Jurkat, Clone E6-1 (cell line): ENCODE measurements at regions not wholly inside any gene's neighbourhood (a gene's known extent, or its start where the extent isn't known, plus 50 kb on each side); places are given as distances from the start of the nearest gene placed in this dataset.

Experiments used
- DNase-seq: peaks from one replicate; pipeline ENCODE4 v3.0.0-alpha.2; 2011; ENCODE audit warnings: low read depth, low spot score
- H3K4me3 ChIP-seq: 2 replicates; pipeline ENCODE4 v1.5.1; 2011; ENCODE audit warnings: mild to moderate bottlenecking, low read length, control low read depth, moderate library complexity

DNA sequence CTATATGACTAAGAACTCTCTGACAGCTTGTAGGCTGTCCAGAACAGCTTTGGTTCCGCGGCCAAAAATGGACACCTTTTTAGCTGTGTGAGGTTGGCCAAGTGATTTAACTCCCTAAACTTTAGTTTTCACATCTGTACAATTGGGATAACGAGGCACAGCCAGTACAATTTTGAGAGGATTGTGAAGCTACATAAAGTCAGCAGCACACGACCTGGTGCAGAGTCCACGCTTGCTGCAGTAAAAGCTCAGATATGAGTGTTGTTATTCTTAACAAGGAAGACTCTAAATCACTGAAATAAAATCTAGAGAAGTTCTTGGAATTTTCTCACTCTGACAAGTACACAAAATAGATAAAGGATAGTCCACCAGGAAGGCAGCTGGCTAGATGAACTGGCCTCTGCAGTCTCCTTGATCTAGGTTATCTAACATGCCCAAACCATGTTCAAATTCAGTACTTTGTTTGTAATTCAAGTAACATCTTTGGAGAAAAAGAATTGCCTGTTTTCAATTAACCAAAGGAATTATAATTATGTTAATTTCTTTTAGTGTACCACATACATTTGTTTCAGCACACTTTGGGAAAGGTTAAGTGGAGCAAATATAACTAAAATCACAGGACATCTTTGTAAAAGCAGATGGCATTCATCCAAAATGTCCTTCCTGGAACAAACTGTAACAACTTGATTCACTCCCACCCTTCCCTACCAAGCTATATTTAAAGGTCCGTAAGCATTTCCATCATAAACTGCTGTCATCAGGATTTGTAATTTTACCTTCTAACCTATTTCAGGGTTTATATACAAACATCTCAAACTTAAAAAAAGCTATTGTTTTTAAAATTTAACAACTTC lies 201.7 kb upstream of the STK17B start:
- H3K4me3 ChIP-seq: no peak overlapping the region

DNA sequence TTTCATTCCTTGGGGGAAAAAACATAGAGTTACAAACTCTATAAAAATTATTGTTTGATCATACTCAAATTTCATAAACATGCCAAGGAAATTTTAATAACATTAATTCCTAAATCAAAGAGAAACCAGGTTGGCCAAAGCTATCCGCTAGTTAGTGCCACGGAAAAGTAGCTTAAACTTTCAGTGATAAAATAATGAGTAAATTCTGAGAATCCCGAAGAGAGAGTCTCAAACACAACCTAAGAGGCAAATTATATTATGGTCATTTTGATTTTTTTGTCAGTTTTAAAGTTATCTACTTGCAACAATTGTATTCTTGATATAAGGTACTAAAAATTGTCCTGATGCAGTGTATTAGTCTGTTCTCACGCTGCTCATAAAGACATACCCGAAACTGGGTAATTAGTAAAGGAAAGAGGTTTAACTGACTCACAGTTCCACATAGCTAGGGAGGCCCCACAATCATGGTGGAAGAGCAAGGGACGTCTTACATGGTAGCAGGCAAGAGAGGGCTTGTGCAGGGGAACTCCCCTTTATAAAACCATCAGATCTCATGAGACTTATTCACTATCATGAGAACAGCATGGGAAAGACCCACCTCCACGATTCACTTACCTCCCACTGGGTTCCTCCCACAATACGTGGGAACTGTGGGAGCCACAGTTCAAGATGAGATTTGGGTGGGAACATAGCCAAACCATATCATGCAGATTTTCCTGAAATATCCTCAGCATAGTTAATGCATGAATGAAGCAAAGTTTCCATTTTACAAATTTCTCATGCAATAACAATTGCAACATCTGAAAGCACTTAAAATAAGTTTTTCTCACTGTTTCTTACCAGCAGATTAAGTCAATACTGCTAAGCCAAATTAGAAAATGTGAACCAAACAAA lies 205.9 kb upstream of the STK17B start:
- no peak for DNase-seq
- no peak overlapping the region for H3K4me3 ChIP-seq

More for the DNA sequence above, 201.7 kb upstream of the STK17B start:
- no peak for DNase-seq

DNA sequence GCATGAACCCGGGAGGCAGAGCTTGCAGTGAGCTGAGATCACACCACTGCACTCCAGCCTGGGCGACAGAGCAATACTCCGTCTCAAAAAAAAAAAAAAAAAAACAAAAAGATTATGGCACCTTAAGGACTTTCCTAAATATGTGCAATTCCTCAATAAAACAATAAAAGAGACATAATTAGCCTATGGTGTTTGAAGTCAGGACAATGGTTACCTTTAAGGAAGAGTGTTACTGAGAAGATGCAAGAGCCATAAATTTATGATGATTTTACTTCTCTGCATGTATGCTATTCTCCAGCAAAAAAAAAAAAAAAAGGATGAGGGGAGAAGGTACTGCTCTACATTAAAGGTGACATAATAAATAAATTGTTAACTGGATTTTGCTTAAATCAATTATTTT lies 208.2 kb upstream of the STK17B start:
- no peak overlapping the region for H3K4me3 ChIP-seq
- no peak for DNase-seq

DNA sequence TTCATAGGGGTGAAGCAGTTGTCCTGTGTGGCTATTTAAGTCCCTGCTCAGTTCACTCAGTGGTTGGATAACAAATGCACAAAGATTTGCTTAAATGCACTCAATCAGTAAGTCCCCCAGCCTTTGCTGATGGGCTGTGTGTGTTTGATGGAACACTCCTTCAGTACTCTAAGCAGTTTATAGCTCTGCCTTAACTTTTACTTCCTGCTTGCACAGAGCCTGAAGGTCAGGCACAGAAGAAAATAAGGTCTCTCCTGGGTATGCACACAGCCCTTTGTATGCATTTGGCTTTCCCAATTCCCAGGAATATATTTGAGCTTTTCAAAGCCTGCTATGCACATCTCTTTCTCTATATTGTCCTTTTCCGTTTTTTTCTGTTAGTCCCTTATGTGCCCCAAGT lies 208.7 kb upstream of the STK17B start:
- no peak for DNase-seq
- no peak overlapping the region for H3K4me3 ChIP-seq

DNA sequence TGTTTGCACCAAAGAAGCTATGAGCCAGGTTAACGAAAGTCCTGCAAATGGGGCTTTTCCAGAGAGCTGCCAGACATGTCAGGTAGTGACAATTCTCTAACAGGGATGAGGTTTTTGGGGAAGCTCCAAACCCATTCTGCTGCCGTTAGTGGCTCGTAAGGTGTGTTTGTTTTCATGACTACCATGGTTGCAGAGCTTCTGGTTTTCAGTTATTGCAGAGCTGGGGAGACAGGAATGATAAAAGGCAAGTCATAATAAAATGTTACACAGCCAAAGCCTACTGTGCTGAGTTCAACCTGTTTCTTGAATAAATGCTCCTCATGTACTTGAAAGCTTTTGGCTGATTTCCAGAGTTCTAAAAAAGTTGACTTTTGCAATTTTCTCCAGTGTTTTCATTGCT lies 209.2 kb upstream of the STK17B start:
- no peak for DNase-seq
- no peak overlapping the region for H3K4me3 ChIP-seq

DNA sequence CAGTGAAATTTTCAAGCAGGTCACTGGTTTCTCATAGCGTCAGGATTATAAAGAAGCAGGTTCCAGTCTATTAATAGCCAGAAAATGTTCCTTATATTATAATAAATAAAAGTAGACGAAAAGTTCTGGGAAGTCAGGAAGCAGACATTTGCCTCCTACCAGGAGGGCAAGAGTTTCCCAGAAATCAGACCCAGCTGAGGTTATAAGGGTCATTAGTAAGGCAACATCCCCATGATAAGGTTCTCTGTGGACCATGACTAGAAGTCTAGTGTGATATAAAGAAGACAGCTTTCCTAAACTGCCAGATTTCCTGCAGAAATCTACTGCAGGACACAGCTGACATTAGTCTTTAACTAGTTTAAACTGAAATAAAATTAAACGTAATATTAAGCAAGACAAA lies 210.1 kb upstream of the STK17B start:
- DNase-seq: no peak
- H3K4me3 ChIP-seq: no peak overlapping the region

DNA sequence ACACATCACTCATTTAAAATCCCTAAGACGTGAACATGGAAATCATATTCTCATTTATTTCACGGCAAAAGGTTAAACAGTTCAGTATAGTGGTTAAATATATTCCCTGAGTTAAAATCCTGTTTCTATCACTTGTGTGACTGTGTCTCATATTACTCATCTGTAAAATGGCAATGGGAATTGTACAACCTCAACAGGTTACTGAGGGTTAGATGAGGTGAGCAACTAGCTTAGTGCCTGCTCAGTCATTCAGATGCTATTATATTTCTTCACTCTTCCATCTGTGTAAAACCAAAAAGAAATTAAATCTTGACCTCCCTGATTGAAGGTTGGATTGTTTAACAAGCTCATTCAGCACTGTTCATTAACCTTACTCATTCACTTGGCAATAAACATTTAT lies 212.4 kb upstream of the STK17B start:
- H3K4me3 ChIP-seq: no peak overlapping the region
- no peak for DNase-seq

DNA sequence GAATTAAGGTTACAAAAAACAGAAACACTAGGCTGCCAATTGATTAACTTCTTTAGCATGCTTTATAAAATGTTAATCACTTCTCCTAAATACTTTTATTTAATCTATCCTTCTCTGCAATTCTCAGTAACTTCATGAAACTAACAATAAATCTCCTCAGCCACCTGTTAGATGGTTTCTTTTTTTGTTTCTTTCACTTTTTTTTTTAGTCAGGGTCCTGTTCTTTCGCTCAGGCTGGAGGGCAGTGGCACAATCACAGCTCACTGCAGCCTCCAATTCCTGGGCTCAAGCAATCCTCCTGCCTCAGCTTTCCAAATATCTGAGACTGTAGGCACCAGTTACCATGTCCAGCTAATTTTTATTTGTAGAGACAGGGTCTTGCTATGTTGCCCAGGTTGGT lies 213.4 kb upstream of the STK17B start:
- DNase-seq: no peak

DNA sequence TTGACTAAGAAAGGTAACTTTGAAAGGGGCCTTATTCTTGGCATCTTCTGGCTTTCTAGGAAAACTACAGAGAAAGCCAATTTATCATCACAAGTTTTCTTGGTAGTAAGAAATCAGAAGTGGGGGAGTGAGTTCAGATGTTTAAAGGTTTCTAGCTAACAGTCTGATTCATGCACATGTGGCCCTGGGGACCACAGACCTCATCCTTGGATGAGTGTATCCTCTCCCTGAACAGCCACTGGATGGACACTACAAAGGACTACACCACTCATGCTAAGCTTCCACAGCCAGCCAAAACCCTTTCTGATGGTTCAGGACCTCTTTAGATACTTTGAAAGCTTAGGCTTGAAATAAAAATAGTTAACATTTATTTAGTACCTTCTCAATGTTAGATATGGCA lies 218.3 kb upstream of the STK17B start:
- no peak for DNase-seq

More for the DNA sequence above, 213.4 kb upstream of the STK17B start:
- H3K4me3 ChIP-seq: no peak overlapping the region

DNA sequence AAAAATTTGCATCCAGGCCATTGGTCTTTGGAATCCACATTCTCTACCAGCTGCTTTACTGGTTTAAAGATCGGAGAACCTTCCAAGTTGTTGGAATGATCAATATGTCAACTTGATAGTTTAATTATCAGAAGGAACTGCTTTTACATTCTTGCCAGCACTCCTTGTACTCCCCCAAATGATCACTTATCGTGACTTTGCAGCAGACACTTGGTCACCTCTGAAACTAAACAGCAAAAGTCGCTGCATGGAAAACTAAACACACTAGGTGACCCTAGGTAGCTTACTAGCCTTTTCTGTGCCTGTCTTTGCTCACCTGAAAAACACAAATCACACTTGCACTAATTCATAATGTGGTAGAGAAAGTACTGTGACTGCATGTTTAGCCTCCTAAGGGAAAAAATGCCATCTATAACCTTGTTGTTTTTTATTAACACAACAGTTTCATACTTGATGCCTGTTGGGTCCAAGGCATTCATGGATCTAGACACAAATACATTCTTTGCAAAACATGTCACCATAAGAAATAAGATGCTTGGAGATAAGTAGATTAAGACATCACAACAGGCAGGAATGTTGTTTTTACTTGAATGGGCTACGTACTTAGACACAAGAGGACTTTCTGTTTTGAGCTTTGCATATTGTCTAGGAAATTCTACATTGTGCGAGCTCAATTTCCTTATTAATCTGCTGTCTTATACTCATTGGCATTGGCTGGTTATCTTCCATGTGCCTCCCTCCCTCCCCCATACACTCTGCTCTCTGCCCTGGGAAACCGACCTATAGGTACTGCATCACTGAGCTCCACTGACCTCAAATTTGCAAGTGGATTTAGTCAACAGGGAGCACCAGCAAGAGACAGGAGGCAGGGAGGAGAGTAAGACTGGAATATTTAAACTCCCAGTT lies 219.1 kb upstream of the STK17B start:
- no peak overlapping the region for H3K4me3 ChIP-seq
- DNase-seq: no peak

More for the DNA sequence above, 218.3 kb upstream of the STK17B start:
- H3K4me3 ChIP-seq: no peak overlapping the region

DNA sequence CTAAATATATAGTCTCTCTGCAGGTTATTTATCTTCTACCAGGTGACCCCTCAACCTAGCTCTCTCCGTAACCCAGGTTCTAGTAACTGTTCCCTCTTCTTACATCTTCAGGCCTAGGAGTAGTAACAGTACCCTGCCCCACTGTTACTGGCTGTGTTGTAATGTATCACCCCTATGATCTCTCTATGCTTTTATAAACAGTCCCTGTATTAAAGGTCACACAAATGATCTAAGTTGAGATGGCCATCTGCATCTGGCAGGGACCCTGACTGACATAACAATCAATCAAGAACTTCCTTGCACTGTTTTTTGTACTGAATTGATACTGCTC lies 219.7 kb upstream of the STK17B start:
- no peak for DNase-seq
- no peak overlapping the region for H3K4me3 ChIP-seq

DNA sequence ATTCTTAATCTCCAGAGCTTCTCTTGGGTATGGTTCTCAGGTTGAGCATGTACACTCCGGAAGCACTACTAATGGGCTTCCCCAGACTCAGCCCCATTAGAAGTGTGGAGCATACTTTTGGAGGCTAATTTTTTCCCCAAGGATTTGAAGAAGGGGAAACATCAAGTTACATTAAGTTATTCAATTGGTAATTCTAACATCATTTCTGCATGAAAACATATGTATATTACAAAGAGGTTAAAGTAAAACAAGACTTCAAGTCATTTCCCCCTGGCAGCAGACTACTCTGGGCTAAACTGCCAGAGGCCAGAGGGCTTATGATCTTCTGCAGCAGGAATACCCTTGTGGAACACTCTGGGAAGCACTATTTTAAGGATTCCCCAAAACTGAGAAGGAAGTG lies 227.7 kb upstream of the STK17B start:
- H3K4me3 ChIP-seq: no peak overlapping the region
- no peak for DNase-seq

DNA sequence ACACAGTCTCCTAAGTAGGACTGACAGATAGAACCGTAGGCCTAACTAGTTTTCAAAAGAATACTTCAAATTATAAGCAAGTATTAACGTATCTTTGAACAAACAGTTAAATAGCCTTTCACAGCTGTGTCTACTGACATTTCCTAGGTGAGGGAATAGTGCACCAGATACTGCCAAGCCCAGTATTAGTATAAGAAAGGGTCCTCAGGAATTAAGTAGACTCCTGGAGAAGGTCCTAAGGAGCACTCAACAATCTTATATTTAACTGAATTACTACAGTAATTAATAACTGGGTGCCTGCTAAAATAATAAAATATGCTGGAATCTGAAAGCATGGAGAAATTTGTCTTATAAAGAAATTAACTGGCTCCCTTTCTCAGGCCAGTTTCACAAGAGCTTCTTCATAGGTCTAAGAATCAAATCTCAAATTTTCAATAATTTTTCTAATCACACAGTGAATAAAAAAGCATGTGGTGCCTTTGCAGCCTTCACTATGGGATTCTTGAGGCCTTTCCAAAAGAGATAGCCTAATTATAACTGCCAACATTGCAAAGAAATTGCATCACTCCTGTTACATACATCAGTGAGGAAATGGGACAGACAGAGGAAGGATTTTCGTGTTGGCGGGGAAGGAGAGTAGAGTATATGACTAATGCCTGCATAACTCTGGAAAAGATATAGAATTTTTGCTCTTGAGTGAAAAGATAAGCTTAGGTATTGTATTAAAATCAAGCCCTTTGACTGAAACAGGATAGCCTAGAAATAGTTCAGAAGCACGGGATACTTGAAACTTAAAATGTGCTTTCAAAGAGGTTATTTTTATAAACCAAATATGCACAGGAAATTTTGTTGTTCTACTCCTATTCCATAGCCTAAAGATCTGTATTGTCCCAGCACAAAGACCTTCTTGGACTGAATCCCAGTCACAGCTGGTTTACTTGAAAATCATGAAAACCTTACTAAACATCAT lies 228.6 kb upstream of the STK17B start:
- no peak for DNase-seq
- H3K4me3 ChIP-seq: no peak overlapping the region

DNA sequence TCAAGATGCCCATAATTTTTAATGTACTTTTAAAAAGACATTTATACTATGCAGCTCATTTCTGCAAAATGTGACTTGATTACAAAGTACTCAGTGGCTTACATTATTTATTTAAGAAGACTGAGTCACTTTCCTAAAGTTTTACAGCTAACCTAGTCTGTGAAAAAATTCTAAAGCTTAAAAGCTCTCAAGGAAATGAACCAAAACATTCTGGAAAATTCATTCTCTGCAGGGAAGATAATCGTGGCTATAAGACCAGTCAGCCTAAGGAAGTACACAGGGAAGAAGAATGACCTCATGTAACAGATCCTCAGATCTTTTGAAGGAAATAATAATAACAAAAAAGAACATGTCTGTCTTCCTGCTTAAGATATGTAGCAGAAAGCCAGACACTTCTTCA lies 232.1 kb upstream of the STK17B start:
- DNase-seq: no peak
- no peak overlapping the region for H3K4me3 ChIP-seq

DNA sequence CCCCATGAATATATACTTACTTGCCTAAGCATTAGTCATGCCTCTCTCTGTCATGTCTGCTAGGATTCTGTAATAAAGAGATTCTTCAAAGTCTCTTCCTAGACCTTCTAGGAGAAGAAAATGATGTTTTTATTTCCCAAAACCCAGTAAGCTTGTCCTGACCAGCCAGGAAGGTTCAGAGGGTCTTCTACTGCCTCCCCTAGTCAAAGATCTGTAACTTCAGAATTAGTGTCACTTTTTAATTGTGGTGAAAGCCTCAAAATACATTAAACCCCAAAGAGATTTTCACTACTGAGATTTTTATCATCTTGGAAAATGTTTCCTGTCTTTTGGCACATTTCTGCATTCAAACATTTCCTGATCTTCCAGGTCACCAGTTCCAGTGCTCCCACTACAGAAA lies 232.9 kb upstream of the STK17B start:
- no peak overlapping the region for H3K4me3 ChIP-seq
- no peak for DNase-seq

DNA sequence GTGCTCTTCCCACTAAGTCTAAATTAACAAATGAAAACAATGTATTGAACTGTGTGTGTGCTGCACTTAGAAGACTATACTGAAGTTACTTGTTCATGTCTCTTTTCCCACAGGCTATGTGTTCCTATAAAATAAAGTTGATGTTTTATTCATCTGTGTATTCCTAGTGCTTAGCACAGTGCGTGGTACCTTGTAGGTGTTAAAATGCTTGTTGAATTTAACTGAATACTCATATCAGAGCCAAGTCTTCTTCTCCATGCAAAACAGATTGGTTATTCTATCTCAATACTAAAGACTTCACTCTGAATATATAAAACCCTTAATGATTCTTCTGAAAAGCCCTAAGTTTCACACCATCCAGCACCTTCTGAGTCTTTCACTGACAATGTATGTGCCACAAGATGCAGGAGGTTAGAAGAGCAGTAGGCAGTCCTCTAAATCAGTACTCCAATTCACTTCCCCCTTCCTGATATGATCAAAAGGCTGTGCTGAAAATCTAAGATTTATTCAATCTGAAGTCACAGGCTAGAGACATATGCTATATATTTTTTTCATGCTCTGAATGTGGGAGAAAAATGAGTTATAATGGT lies 231.7 kb upstream of the CCDC150 start:
- no peak for DNase-seq

DNA sequence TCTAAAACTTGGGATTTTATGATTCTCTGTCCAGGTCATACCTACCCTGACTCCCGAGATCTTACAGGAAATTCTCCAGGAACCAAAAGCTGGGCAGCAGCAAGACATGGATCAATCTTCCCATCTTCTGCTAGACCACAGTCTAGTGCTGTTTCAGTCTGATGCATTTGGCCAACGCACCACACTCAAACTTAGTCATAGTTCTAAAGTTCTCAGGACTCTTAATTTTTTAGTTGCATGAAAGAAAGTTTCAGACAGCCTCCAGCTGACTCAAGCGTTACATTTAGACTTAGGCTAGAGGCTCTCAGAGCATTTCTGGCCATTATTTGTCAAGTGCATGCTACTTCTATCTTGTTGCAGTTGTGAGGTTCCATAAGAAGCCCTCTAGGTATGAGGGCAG lies 230.1 kb upstream of the CCDC150 start:
- H3K4me3 ChIP-seq: no peak overlapping the region
- no peak for DNase-seq

More for the DNA sequence above, 231.7 kb upstream of the CCDC150 start:
- H3K4me3 ChIP-seq: no peak overlapping the region

DNA sequence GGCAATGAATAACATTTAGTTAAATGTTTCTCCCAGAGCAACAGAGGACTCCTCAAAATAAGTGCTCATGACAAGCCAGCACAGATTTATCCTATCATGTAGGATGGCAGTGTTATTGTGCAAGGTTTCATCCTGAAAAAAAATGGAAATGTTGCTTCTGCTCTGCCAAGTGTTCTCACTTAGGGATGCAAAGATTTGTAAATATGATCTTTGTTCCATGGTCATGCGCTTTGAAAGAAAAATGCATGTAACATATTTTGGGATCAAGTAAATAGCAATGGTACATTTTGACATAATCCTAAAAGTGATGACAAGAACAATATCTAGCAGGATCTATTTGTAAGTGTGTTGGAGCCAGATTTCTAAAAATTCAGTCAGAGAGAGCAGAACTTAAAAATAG lies 229.5 kb upstream of the CCDC150 start:
- H3K4me3 ChIP-seq: no peak overlapping the region
- DNase-seq: no peak
